WERI-Rb-1 (cell line): ENCODE measurements at regions not wholly inside any gene's neighbourhood (a gene's known extent, or its start where the extent isn't known, plus 50 kb on each side); places are given as distances from the start of the nearest gene placed in this dataset.

Experiments used
- DNase-seq: peaks from one replicate; pipeline ENCODE4 v3.0.0-alpha.2; 2020
- H3K27ac ChIP-seq: fragments of 250-450 bp; sonication (Bioruptor Pico); 2 replicates; pipeline ENCODE4 v1.5.1; 2020; ENCODE audit warnings: mild to moderate bottlenecking, moderate library complexity
- H3K27me3 ChIP-seq: fragments of 250-450 bp; sonication (Bioruptor Pico); 2 replicates; pipeline ENCODE4 v1.5.1; 2021; ENCODE audit warnings: mild to moderate bottlenecking, low read depth, moderate library complexity; ENCODE audit not compliant: insufficient read depth, severe bottlenecking
- H3K36me3 ChIP-seq: fragments of 250-450 bp; sonication (Bioruptor Pico); 2 replicates; pipeline ENCODE4 v1.5.1; 2020; ENCODE audit warnings: mild to moderate bottlenecking, moderate library complexity
- H3K4me3 ChIP-seq: 2 replicates; pipeline ENCODE4 v1.5.1; 2011; ENCODE audit warnings: low read depth, mild to moderate bottlenecking, control low read depth, low read length
- H3K9me3 ChIP-seq: fragments of 250-450 bp; sonication (Bioruptor Pico); 2 replicates; pipeline ENCODE4 v1.5.1; 2021; ENCODE audit warnings: mild to moderate bottlenecking, moderate library complexity; ENCODE audit not compliant: severe bottlenecking
- TF ChIP-seq, protein P1 (sequence below): IDR thresholded peaks from 2 replicates; pipeline ENCODE4 v1.5.1; 2011; ENCODE audit warnings: low read depth, mild to moderate bottlenecking, control low read depth, inconsistent platforms, low read length

DNA sequence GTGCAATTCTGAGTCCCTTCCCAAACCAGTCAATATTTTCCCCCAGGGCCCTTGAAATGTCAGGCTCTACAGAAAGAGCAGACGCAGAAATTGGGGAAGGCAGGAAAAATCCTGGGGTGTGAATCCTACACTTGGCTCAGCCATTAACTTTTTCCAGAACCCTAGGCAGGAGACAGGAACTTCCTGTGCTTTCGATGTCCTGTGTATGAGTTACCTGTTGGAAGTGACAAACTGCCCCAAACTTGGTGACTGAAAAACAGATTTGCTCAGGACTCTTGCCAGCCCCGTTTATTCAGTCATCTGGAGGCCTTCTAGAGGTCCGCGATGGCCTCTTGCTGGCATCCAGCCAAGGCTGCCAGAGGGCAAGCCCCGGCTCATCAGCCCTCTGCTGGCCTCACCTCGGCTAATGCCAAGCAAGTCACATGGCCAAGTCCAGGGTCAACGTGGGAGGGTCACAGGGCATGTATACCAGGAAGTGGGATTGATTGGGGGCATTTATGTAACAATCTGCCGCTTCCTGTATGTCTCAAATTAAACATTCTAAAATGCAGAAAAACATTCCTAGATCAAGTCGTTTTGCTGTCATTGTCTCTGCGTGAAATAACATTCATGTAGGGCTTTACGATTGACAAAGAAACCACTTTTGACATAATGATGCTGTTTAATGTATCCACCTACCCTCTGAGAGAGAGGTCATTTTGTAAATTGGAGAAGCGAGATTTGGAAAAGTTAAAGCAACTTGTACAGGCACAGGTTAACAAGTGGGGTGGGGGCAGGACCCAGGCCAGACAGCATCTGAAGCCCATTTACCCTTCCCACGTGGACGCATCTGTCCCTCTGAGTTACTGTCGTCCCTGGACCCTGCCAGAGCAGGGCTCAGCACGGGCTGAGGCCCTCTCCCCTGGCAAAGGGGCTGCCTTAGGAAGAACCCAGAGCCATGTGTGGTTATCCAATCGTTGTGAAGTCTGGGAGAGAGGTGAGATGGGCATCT is 179.4 kb downstream of the INHBB start:
- Histone ChIP-seq H3K36me3 (no peaks in the 10 kb centered on the region), H3K9me3 (no peaks in the 10 kb centered on the region), H3K4me3 (no peak overlapping the region), H3K27ac (peak overlapping the region; percentile 62; the same call in 1 of the 2 replicates), H3K27me3 (no peaks in the 10 kb centered on the region)
- TF ChIP-seq, protein P1, sequence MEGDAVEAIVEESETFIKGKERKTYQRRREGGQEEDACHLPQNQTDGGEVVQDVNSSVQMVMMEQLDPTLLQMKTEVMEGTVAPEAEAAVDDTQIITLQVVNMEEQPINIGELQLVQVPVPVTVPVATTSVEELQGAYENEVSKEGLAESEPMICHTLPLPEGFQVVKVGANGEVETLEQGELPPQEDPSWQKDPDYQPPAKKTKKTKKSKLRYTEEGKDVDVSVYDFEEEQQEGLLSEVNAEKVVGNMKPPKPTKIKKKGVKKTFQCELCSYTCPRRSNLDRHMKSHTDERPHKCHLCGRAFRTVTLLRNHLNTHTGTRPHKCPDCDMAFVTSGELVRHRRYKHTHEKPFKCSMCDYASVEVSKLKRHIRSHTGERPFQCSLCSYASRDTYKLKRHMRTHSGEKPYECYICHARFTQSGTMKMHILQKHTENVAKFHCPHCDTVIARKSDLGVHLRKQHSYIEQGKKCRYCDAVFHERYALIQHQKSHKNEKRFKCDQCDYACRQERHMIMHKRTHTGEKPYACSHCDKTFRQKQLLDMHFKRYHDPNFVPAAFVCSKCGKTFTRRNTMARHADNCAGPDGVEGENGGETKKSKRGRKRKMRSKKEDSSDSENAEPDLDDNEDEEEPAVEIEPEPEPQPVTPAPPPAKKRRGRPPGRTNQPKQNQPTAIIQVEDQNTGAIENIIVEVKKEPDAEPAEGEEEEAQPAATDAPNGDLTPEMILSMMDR, result no peak
- DNase-seq, result no peak

DNA sequence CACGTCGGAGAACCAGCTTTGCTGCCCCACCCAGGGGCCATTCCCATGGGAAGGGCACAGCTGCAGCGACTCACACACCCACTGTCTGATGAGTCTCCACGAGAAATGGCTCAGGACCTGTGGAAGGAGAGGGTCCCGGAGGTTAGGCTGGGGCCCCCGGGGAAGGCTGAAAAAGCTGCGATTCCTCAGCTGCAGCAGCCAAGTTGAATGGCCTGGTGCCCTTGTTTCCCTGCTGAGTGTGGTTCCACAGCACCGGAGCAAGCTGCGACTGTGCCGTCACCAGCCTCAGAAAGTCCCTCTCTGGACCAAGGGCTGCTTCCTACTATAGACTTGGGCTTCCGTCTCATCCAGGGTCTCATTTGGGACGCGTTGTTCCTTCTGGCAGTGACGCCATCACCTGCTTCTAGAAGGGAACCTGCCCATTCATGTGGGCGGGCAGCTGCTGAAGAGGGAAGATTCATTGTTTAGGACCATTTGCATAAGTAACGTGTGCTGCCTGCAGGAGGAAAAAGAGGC is 180.2 kb downstream of the INHBB start:
- H3K4me3 ChIP-seq, result no peak overlapping the region
- no peak for DNase-seq
- no peaks in the 10 kb centered on the region for H3K27me3 ChIP-seq
- H3K27ac ChIP-seq, result peak overlapping the region; percentile 62
- TF ChIP-seq, protein P1, result no peak
- peaks cover 3% of the 10 kb centered on the region for H3K9me3 ChIP-seq
- H3K36me3 ChIP-seq, result no peaks in the 10 kb centered on the region

DNA sequence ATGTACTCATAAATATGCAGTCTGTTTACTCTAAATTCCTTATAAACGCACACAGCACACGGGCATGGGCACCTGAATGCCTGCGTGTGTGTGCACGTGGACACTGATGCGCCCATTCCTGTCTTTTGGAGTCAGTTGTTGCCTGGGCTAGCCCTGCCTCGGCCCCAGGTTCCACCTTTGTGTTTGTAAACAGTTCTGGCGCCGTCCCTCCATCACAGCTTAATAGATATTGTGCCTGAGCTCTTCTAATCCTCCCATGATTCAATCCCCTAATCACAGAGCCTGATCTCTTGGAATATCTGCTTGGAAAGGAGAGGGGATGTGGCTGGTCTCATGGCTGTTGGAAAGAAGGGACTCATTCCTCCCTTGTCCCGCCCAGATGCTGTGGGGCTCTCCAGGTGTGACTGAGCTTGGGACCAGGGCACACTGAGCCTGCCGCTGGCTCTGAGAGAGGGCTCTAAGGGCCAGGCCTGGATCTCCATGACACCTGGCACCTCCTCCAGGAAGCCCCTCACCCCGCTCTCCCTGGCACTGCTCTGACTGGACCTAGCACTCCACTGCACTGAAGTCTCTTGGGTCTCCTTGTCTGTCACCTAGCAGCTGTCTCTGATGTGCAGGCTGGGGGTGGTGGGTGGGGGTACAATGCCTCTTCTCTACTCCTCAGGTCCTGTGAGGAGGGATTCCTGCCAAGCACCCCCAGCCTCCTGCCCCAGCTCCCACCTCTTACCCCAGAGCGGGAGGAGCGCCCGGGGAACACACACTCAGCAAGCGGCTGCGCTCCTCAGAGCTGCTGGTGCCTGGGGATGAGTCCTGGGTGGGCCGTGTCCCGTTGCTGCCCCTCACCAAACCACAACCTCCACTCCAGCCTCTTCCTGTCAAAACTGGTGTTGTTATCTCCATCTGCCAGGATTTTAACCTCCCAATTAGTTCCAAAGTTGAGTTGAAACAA is 181.3 kb downstream of the INHBB start:
- peaks cover 3% of the 10 kb centered on the region for H3K9me3 ChIP-seq
- no peak overlapping the region for H3K4me3 ChIP-seq
- peak; percentile 82 for DNase-seq
- no peaks in the 10 kb centered on the region for H3K36me3 ChIP-seq
- no peaks in the 10 kb centered on the region for H3K27me3 ChIP-seq
- TF ChIP-seq, protein P1, result no peak
- H3K27ac ChIP-seq, result peak overlapping the region; percentile 62

DNA sequence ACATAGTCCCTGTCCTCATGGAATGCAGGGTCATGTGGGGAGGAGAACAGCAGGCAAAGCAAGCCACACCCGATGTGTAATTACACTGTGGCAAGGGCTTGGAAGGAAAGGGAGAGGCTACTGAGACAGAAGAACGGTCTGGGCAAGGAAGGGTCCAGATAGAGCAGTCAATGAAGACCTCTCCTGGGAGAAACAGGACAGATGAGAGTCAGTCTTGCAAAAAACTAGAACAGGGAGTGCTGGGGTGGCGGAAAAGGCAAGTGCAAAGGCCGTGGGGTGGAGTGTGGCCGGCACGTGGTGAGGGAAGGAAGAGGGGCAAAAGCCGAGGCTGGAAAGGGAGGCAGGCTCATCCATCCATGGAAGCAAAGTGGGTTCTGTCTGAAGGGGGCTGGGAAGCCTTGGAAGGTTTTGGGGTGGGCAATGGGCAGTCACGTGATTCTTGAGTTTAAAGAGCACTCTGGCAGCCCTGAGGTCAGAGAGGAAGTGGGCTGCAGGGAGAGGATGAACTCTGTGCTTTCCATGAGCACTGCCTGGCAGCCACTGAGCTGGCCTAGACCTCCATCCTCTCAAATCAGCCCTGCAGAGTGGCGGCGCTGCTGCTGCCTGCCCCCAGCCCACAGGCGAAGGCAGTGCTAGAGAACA is 182.2 kb downstream of the INHBB start:
- TF ChIP-seq, protein P1, result no peak
- Histone ChIP-seq H3K27ac (peak overlapping the region; percentile 62), H3K36me3 (no peaks in the 10 kb centered on the region), H3K4me3 (no peak overlapping the region), H3K9me3 (peaks cover 3% of the 10 kb centered on the region), H3K27me3 (no peaks in the 10 kb centered on the region)
- DNase-seq, result peak; percentile 32

DNA sequence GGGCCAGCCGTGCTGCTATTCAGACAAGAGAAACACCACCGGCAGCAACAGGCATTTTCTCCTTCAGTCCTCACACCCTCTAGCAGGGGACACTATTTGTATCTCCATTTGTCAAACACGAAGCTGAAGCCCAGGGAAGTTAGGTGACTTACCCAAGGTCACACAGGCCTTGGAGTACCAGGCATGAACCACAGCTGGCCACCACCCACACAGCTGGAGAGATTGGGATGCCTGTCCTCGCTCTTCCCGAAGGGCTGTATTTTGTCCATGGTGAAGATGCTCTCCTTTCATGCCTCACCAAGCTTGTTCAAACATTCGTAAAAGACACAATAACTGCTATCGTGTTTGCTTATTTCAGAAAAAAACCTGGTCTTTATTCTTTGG is 182.7 kb downstream of the INHBB start:
- DNase-seq, result no peak
- TF ChIP-seq, protein P1, result no peak
- H3K27me3 ChIP-seq, result no peaks in the 10 kb centered on the region

More for the DNA sequence above, 182.7 kb downstream of the INHBB start:
- Histone ChIP-seq H3K36me3 (no peaks in the 10 kb centered on the region), H3K4me3 (no peak overlapping the region), H3K27ac (no peak overlapping the region), H3K9me3 (peaks cover 3% of the 10 kb centered on the region)
